NOMO-1 (cell line): ENCODE measurements at regions not wholly inside any gene's neighbourhood (a gene's known extent, or its start where the extent isn't known, plus 50 kb on each side); places are given as distances from the start of the nearest gene placed in this dataset.

ENCODE experiments used
- DNase-seq, 2 experiments: peaks; one replicate each; lab custom pipeline; 2025; ENCODE audit not compliant: unreplicated experiment in 2 of 2; lab: John Stamatoyannopoulos, UW

DNA sequence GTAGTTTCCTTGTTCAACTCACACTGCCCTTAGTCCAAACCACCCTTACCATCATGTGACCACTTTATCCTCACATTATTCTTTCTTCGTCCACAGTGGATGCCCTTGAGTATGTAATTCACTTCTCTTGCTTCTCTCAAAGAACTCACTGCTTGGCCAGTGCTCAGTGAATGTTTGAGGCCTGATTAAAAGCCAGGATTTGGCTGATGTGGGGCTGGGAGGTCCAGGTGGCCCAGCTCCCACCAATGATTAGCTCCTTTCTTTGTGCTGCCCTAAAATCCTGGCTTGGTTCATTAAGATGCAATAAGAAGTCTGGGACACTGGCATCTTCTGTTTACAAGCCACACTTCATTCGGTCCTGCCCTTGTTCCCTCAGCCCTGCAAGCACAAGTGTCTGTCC lies 97.8 kb upstream of the CELF4 start:
- DNase-seq: no peak

DNA sequence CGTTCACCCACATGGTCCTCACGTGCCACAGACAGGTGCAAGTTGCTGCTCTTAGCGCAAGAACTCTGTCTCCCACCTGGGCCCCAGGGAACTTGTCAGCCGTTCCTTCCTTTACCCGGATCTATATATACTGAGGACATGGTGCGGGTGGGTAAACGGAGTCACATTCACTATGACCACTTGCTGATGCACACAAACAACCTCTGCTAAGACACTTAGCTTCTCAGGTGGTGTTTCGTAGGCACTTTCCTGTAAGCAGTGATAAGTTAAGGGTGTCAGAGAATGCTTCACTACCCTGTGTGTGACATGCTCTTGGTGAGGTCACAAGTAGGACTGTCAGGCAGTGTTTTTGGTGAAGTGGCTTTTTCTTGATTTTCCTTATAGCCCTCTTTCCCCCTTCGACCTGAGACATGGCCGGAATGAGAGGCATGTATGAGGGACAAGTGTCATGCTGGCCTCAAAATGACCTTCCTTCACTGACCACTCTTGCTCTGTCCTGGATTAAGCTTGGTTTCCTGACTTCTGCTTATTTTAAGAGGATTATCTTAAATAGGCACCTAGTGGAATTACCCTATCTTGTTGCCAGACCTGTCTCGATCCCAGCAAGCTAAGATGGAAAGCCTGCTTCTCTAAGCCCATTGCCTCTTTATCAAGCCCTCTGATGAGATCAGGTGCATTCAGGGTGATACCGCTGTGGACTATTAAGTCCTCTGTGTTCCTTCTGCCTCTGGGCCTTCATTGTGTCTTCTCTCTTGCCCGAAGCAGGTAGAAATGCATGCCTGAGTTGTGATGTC lies 97.1 kb upstream of the CELF4 start:
- no peak for DNase-seq

GRCh38 chr18:37662099-37662498 lies 96.5 kb upstream of the CELF4 start:
- no peak for DNase-seq

DNA sequence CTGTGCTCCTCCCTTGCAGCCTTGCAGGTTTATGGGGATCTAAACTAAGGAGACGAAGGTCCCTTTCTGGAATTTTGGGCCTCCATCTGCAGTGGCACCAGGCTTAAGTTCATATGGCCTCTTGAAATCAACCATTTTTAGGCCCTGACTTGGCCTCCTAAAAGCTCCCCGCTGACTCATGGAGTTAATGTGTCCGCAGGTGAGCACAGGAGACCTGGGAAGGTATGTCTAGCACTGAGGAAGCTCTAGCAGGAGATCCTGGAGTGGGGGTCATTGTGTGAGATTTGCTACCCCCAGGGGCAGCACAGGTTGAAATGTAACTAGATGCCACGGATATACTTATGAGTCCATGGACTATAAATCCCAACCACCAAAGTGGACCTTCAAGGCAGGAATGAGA lies 95.9 kb upstream of the CELF4 start:
- DNase-seq: no peak

DNA sequence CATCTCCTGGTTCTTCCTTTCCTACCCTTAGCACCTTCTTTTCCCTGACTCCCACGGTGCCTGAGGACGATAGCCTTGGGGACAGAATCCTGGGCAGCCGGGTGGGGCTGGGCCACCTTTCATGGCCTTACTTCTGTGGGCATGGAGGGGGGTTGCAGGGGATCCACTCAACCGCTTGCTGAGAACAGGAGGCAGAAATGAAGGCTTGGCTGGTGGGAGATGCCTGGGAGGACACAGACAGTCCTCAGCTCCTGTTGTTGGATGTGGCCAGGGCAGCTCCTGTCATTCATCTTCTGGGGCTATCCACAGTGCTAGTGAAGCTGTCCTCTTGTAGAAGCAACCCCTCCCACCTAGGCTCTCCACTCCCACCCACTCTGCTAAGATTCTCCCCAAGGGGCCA lies 95.5 kb upstream of the CELF4 start:
- DNase-seq: no peak

- DNase-seq: no peak
Observed at GRCh38 chr18:37660658-37661057, 95.1 kb upstream of the CELF4 start.

DNA sequence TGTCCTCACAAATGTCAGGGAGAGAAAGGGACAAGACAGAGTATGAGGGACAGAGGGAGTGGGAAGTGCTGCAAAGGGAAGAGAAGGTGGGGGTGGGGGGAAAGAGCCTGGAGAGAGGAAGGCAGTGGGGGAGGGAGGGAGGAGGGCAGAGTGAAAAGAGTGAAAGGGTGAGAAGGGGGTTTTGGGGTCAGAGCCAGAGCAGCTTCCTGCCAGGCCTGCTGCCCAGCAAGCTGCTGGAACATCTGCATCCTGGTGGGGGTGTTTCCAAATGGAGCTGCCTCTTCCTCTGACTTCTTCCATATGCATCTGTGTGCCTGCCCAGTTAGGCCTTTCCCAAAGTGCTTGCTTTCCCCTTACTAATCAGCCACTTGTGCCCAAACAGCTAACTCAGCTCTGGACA lies 94.3 kb upstream of the CELF4 start:
- no peak for DNase-seq

GRCh38 chr18:37658894-37659293 lies 93.3 kb upstream of the CELF4 start:
- DNase-seq: no peak

- no peak for DNase-seq
Observed at GRCh38 chr18:37657493-37657892, 91.9 kb upstream of the CELF4 start.

DNA sequence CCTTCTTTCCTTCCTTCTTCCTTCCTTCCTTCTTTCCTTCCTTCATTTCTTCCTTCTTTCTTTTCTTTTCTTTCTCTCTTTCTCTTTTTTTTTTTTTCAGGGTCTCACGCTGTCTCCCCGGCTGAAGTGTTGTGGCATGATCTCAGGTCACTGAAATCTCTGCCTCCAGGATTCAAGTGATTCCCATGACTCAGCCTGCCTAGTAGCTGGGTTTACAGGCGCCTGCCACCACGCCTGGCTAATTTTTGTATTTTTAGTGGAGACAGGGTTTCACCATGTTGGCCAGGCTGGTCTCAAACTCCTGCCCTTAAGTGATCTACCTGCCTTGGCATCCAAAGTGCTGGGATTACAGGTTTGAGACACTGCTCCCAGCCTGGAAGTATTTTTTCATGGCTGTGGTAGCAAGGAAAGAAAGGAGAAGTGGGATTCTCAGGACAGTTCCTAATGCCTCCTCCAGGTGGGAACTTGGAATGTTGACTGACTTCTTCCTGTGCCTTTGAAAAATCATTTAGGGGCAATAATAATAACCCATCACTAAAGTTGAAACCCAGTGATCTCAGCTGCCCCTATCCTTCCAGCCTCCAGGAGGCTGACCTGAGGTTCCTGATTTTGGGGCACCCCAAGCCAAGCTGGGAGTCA lies 89.3 kb upstream of the CELF4 start:
- no peak for DNase-seq

- DNase-seq: no peak
Observed at GRCh38 chr18:37654034-37654433, 88.4 kb upstream of the CELF4 start.

- no peak for DNase-seq
Observed at GRCh38 chr18:37653618-37654017, 88.0 kb upstream of the CELF4 start.

- no peak for DNase-seq
Observed at GRCh38 chr18:37649930-37650329, 84.3 kb upstream of the CELF4 start.

GRCh38 chr18:37649416-37649815 lies 83.8 kb upstream of the CELF4 start:
- no peak for DNase-seq

DNA sequence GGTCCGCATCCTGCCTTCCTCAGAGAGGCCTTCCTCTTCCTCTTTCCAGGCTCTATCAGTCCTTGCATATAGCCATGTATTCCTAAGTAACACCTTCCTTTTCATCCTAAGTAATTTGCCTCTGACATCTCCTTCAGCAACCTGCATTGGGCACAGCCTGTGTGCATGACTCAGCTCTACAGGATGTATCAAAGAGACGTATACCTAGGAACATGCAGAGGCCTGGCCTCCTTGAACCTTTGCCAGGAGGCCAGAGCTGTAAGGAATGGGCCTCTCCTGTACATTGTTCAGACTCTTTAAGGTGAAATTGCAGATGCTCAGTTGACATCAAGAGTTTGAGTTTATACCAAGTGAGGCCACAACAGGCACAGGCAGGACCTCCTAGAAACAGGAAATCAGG lies 76.0 kb upstream of the CELF4 start:
- DNase-seq: no peak

DNA sequence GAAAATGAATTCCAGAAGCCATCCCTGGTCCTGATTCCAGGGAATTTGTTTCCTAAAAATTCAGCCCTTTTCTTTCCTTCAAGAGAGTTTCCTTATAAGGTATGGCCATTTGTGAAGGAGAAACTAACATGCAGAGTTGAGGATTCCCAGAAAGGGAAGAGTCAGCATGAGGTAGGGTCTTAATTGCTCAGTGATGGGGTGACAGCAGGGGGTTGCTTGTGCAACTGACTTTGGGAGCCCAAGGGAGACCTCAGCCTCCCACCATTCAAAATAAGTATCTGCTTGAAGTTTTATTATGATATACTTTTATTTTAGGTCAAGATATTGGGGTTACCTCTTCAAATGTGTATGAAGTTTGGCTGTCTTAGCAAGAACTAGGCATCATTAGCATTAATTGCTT lies 74.9 kb upstream of the CELF4 start:
- DNase-seq: no peak

DNA sequence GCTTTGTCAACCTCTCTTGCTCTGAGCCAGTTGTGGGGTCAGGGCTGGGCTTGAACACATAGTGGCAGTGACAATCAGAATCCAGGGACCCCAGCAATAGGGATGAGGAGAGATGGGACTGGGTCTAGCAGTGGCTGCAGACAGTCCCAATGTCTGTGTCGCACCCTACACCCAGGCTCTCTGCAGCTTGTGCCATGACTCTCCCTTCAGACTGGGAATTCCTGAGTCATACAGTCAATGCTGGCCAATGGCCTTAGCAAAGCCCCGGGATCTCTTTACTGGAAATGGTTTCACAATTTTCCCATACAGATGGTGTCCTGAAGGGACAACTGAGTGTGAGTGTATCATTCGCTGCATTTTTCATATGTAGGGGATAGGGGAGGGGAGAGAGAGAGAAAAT lies 74.2 kb upstream of the CELF4 start:
- no peak for DNase-seq

GRCh38 chr18:37637478-37637850 lies 71.9 kb upstream of the CELF4 start:
- DNase-seq: no peak

DNA sequence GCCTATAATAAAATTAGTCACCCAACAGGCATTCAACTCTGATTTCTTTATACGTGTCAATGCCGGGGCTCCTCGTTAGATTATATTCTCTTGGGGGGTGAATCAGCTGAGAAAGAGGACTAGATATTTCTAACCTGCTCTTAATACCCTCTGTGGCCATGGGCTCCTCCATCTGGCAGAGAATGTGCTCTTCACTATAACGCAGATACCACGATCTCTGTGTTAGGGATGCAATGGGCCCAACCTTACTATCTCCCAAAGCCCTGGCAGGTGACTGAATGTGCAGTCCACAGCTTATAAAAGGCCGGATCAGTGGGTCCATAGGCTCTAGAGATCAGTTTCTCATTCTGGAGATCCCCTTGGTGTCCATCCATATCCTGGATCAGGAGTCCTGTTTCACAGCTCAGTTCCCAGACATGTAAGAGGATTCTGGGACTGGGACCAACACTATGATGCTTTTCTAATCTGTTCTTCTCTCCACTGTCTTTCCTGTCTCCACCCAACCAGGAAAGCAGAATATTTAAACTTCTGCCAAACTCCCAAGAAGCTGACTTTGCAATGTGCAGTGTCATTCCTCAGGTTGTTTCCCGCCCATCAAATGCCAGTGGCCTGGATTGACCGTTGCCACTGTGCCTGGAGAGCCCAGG lies 71.4 kb upstream of the CELF4 start:
- no peak for DNase-seq

- DNase-seq: no peak
Observed at GRCh38 chr18:37634516-37634915, 68.9 kb upstream of the CELF4 start.

DNA sequence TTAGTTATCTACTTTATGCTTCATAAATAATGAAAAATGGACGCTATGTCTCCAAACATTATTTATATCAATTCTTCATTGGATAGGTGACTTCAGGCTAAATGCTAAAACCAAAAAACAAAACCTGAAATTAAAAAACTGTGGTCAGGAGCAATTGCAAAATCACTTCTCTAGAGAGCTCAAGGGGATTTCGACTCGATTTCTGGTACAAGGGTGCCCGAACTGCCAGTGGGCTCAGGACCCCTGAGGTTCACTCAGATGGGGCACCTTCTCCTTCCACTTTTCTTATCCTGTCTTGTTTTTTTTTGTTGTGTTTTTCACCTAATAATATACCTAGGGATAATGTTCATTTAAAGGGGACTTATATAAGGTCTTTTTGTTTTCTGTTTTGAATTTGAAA lies 65.8 kb upstream of the CELF4 start:
- DNase-seq: no peak

GRCh38 chr18:37630334-37630733 lies 64.7 kb upstream of the CELF4 start:
- DNase-seq: no peak
